ENCODE measurements at regions not wholly inside any gene's neighbourhood (a gene's known extent, or its start where the extent isn't known, plus 50 kb on each side); places are given as distances from the start of the nearest gene placed in this dataset.

DNA sequence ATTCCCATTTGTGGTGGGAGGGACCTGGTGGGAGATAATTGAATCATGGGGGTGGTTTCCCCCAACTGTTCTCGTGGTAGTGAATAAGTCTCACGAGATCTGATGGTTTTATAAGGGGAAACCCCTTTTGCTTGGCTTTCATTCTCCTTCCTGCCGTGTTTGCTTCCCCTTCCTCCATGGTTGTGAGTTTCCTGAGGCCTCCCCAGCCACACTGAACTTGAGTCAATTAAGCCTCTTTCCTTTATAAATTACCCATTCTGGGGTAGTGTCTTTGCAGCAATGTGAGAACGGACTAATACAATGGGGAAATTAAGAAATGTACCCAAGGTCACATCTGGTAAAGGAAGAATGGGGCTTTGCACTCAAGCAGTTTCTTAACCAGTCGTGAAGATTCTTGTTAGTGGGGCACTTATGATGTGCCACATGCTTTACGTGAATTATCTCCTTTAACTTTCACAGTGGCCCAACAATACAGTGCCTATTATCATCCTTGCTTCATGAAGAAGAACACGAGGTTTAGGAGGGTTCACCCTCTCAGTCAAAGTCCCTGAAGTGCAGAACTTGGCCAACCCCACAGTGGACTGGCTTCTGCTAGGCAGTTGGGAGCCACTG is 234.3 kb downstream of the EFCAB11 start:
- Histone ChIP-seq H3K36me3 (replicated peaks; ENCODE audit: low read depth, low read length) (peaks cover 5% of the 10 kb centered on the region), H2AFZ (ENCODE audit: low read depth, low read length) (peak overlapping the region; percentile 80), H3K27ac (ENCODE audit: low read length) (peak overlapping the region; percentile 50), H3K9me3 (ENCODE audit: insufficient read depth, low read length) (no peaks in the 10 kb centered on the region), H3K79me2 (ENCODE audit: low read length) (no peaks in the 10 kb centered on the region), H3K4me2 (ENCODE audit: low read length) (peak overlapping the region; percentile 43), H3K27me3 (ENCODE audit: low read depth, low read length) (no peaks in the 10 kb centered on the region), H3K9ac (ENCODE audit: low read length) (peak overlapping the region; percentile 10; the same call in 1 of the 2 replicates), H3K4me1 (ENCODE audit: low read length) (peaks cover 25% of the 10 kb centered on the region), H4K20me1 (ENCODE audit: insufficient read depth, low read length) (no peaks in the 10 kb centered on the region), H3K4me3 (ENCODE audit: low read length) (peak overlapping the region; percentile 2; the same call in 1 of the 2 replicates)
- TF ChIP-seq EZH2phosphoT487 (IDR thresholded peaks at IDR 0.05; ENCODE audit: low read depth) = no peak
- TF ChIP-seq, protein P1, sequence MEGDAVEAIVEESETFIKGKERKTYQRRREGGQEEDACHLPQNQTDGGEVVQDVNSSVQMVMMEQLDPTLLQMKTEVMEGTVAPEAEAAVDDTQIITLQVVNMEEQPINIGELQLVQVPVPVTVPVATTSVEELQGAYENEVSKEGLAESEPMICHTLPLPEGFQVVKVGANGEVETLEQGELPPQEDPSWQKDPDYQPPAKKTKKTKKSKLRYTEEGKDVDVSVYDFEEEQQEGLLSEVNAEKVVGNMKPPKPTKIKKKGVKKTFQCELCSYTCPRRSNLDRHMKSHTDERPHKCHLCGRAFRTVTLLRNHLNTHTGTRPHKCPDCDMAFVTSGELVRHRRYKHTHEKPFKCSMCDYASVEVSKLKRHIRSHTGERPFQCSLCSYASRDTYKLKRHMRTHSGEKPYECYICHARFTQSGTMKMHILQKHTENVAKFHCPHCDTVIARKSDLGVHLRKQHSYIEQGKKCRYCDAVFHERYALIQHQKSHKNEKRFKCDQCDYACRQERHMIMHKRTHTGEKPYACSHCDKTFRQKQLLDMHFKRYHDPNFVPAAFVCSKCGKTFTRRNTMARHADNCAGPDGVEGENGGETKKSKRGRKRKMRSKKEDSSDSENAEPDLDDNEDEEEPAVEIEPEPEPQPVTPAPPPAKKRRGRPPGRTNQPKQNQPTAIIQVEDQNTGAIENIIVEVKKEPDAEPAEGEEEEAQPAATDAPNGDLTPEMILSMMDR (IDR thresholded peaks at IDR 0.05; ENCODE audit: low read depth, low read length) = no peak

- Histone ChIP-seq H3K4me2 (ENCODE audit: low read length) (peak overlapping the region; percentile 43), H3K4me3 (ENCODE audit: low read length) (peak overlapping the region; percentile 4; the same call in 1 of the 2 replicates), H3K36me3 (replicated peaks; ENCODE audit: low read depth, low read length) (peaks cover 5% of the 10 kb centered on the region), H2AFZ (ENCODE audit: low read depth, low read length) (peak overlapping the region; percentile 46; the same call in 1 of the 2 replicates), H3K79me2 (ENCODE audit: low read length) (no peaks in the 10 kb centered on the region), H3K27me3 (ENCODE audit: low read depth, low read length) (no peaks in the 10 kb centered on the region), H3K9me3 (ENCODE audit: insufficient read depth, low read length) (no peaks in the 10 kb centered on the region), H3K27ac (ENCODE audit: low read length) (no peak overlapping the region), H3K9ac (ENCODE audit: low read length) (no peak overlapping the region), H4K20me1 (ENCODE audit: insufficient read depth, low read length) (no peaks in the 10 kb centered on the region), H3K4me1 (ENCODE audit: low read length) (peaks cover 25% of the 10 kb centered on the region)
- TF ChIP-seq, protein P1 (IDR thresholded peaks at IDR 0.05; ENCODE audit: low read depth, low read length) = no peak
These were observed 235.0 kb downstream of the EFCAB11 start for GRCh38 chr14:89719366-89720075.

- no peaks in the 10 kb centered on the region for H3K36me3 ChIP-seq (replicated peaks; ENCODE audit: low read depth, low read length)
- no peaks in the 10 kb centered on the region for H3K4me1 ChIP-seq (ENCODE audit: low read length)
- H3K27me3 ChIP-seq (ENCODE audit: low read depth, low read length) = no peaks in the 10 kb centered on the region
- TF ChIP-seq, protein P1 (IDR thresholded peaks at IDR 0.05; ENCODE audit: low read depth, low read length) = no peak
- no peak for TF ChIP-seq EZH2phosphoT487 (IDR thresholded peaks at IDR 0.05; ENCODE audit: low read depth)
- no peaks in the 10 kb centered on the region for H3K79me2 ChIP-seq (ENCODE audit: low read length)
- no peak overlapping the region for H2AFZ ChIP-seq (ENCODE audit: low read depth, low read length)
- no peak overlapping the region for H3K27ac ChIP-seq (ENCODE audit: low read length)
- H4K20me1 ChIP-seq (ENCODE audit: insufficient read depth, low read length) = no peaks in the 10 kb centered on the region
- no peak overlapping the region for H3K4me3 ChIP-seq (ENCODE audit: low read length)
- H3K4me2 ChIP-seq (ENCODE audit: low read length) = no peak overlapping the region
- no peak overlapping the region for H3K9ac ChIP-seq (ENCODE audit: low read length)
- no peaks in the 10 kb centered on the region for H3K9me3 ChIP-seq (ENCODE audit: insufficient read depth, low read length)
These were observed 245.4 kb downstream of the EFCAB11 start for GRCh38 chr14:89708982-89709625.

DNA sequence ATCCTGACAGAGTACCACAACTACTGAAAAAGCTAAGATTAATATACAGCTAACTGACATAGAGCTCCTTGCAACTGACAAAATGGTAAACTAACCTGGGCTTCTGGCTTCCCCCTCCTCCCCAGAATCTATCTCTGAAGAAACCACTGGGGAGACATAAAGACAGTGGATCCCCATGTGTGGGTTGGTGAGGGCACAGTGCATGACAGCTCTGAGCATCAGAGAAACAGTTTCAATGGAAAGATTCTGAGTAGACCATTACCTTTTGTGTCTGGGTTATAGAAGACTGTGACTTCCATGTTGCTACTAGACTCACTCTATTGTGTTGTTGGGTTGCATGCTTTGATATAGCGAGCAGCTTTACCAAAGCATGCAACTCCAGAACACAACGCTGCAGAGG is 247.4 kb downstream of the EFCAB11 start:
- H2AFZ ChIP-seq (ENCODE audit: low read depth, low read length) = no peak overlapping the region
- TF ChIP-seq, protein P1 (IDR thresholded peaks at IDR 0.05; ENCODE audit: low read depth, low read length) = no peak
- no peak for TF ChIP-seq EZH2phosphoT487 (IDR thresholded peaks at IDR 0.05; ENCODE audit: low read depth)
- no peaks in the 10 kb centered on the region for H4K20me1 ChIP-seq (ENCODE audit: insufficient read depth, low read length)

More for the DNA sequence above, 247.4 kb downstream of the EFCAB11 start:
- Histone ChIP-seq H3K4me3 (ENCODE audit: low read length) (no peak overlapping the region), H3K9ac (ENCODE audit: low read length) (no peak overlapping the region), H3K79me2 (ENCODE audit: low read length) (no peaks in the 10 kb centered on the region), H3K4me2 (ENCODE audit: low read length) (no peak overlapping the region), H3K27ac (ENCODE audit: low read length) (no peak overlapping the region), H3K9me3 (ENCODE audit: insufficient read depth, low read length) (peaks cover 6% of the 10 kb centered on the region; the same call in 1 of the 2 replicates), H3K27me3 (ENCODE audit: low read depth, low read length) (no peaks in the 10 kb centered on the region), H3K36me3 (replicated peaks; ENCODE audit: low read depth, low read length) (no peaks in the 10 kb centered on the region), H3K4me1 (ENCODE audit: low read length) (peaks cover 2% of the 10 kb centered on the region)

Data from OCI-LY3 (cell line).